ENCODE measurements at regions not wholly inside any gene's neighbourhood (a gene's known extent, or its start where the extent isn't known, plus 50 kb on each side); places are given as distances from the start of the nearest gene placed in this dataset.

- no peak for DNase-seq (ENCODE audit: low spot score, unreplicated experiment)
- Mint-ChIP-seq H3K4me1 (ENCODE audit: low read depth) (peaks cover 2% of the 10 kb centered on the region), H3K9me3 (ENCODE audit: low read depth) (no peaks in the 10 kb centered on the region), H3K4me3 (ENCODE audit: low read depth) (no peak overlapping the region), H3K27me3 (no peaks in the 10 kb centered on the region), H3K27ac (no peak overlapping the region), H3K36me3 (ENCODE audit: insufficient read depth) (no peaks in the 10 kb centered on the region)
- TF ChIP-seq CTCF (IDR thresholded peaks at IDR 0.05; ENCODE audit: unreplicated experiment) = no peak
Measured at GRCh38 chr1:81327103-81327710, 473.5 kb upstream of the ADGRL2 start.

- H3K9me3 Mint-ChIP-seq (ENCODE audit: low read depth) = no peaks in the 10 kb centered on the region
- DNase-seq (ENCODE audit: low spot score, unreplicated experiment) = no peak
- H3K27ac Mint-ChIP-seq = no peak overlapping the region
- H3K36me3 Mint-ChIP-seq (ENCODE audit: insufficient read depth) = no peaks in the 10 kb centered on the region
- H3K4me3 Mint-ChIP-seq (ENCODE audit: low read depth) = no peak overlapping the region
- H3K4me1 Mint-ChIP-seq (ENCODE audit: low read depth) = peaks cover 2% of the 10 kb centered on the region
- no peak for TF ChIP-seq CTCF (IDR thresholded peaks at IDR 0.05; ENCODE audit: unreplicated experiment)
- H3K27me3 Mint-ChIP-seq = no peaks in the 10 kb centered on the region
Measured at GRCh38 chr1:81326212-81326611, 474.5 kb upstream of the ADGRL2 start.

- Mint-ChIP-seq H3K4me1 (ENCODE audit: low read depth) (peaks cover 2% of the 10 kb centered on the region), H3K9me3 (ENCODE audit: low read depth) (no peaks in the 10 kb centered on the region)
Measured at GRCh38 chr1:81325397-81325796, 475.3 kb upstream of the ADGRL2 start.

GRCh38 chr1:81323862-81324261 is 476.9 kb upstream of the ADGRL2 start:
- no peak for TF ChIP-seq CTCF (IDR thresholded peaks at IDR 0.05; ENCODE audit: unreplicated experiment)
- H3K27ac Mint-ChIP-seq = no peak overlapping the region
- H3K4me3 Mint-ChIP-seq (ENCODE audit: low read depth) = no peak overlapping the region
- H3K27me3 Mint-ChIP-seq = no peaks in the 10 kb centered on the region
- H3K9me3 Mint-ChIP-seq (ENCODE audit: low read depth) = peaks cover 5% of the 10 kb centered on the region
- DNase-seq (ENCODE audit: low spot score, unreplicated experiment) = no peak
- peaks cover 2% of the 10 kb centered on the region for H3K4me1 Mint-ChIP-seq (ENCODE audit: low read depth)
- no peaks in the 10 kb centered on the region for H3K36me3 Mint-ChIP-seq (ENCODE audit: insufficient read depth)

More at GRCh38 chr1:81325397-81325796, 475.3 kb upstream of the ADGRL2 start:
- H3K4me3 Mint-ChIP-seq (ENCODE audit: low read depth) = no peak overlapping the region
- H3K27me3 Mint-ChIP-seq = no peaks in the 10 kb centered on the region
- no peaks in the 10 kb centered on the region for H3K36me3 Mint-ChIP-seq (ENCODE audit: insufficient read depth)
- TF ChIP-seq CTCF (IDR thresholded peaks at IDR 0.05; ENCODE audit: unreplicated experiment) = no peak
- H3K27ac Mint-ChIP-seq = no peak overlapping the region
- DNase-seq (ENCODE audit: low spot score, unreplicated experiment) = no peak

- Mint-ChIP-seq H3K4me1 (ENCODE audit: low read depth) (peaks cover 4% of the 10 kb centered on the region), H3K4me3 (ENCODE audit: low read depth) (no peak overlapping the region), H3K27me3 (peaks cover 5% of the 10 kb centered on the region), H3K9me3 (ENCODE audit: low read depth) (peaks cover 5% of the 10 kb centered on the region), H3K36me3 (ENCODE audit: insufficient read depth) (no peaks in the 10 kb centered on the region), H3K27ac (no peak overlapping the region)
- no peak for TF ChIP-seq CTCF (IDR thresholded peaks at IDR 0.05; ENCODE audit: unreplicated experiment)
- DNase-seq (ENCODE audit: low spot score, unreplicated experiment) = no peak
Measured at GRCh38 chr1:81317191-81317590, 483.5 kb upstream of the ADGRL2 start.
